Uterus (tissue), 3 donors: ENCODE measurements at regions not wholly inside any gene's neighbourhood (a gene's known extent, or its start where the extent isn't known, plus 50 kb on each side); places are given as distances from the start of the nearest gene placed in this dataset.

Experiments used
- DNase-seq, 2 donors: peaks; one replicate each; pipeline ENCODE4 v3.0.0-alpha.2; 2019 to 2020
- H3K27ac ChIP-seq, 2 donors: fragments of 200-600 bp; sonication (generic); 1 replicate in 1 of 2; 2 replicates in 1 of 2; pipeline ENCODE4 v1.5.1; 2016 to 2018
- H3K27me3 ChIP-seq, 2 donors: fragments of 200-600 bp; sonication (generic); one replicate each; pipeline ENCODE4 v1.5.1; 2018 to 2019; ENCODE audit warnings: control low read depth in 1 of 2
- H3K36me3 ChIP-seq, 2 donors: fragments of 200-600 bp; sonication (generic); one replicate each; pipeline ENCODE4 v1.5.1; 2019; ENCODE audit warnings: control low read depth in 1 of 2
- H3K4me1 ChIP-seq, 2 donors: fragments of 200-600 bp; sonication (generic); one replicate each; pipeline ENCODE4 v1.5.1; 2018 to 2019; ENCODE audit warnings: control low read depth in 1 of 2
- H3K4me3 ChIP-seq, 2 donors: fragments of 200-600 bp; sonication (generic); 1 replicate in 1 of 2; 2 replicates in 1 of 2; pipeline ENCODE4 v1.5.1; 2018 to 2019; ENCODE audit warnings: mild to moderate bottlenecking in 1 of 2
- H3K9me3 ChIP-seq, 2 donors: fragments of 200-600 bp; sonication (generic); one replicate each; pipeline ENCODE4 v1.5.1; 2019; ENCODE audit warnings: control low read depth in 1 of 2
- CTCF ChIP-seq, 4 experiments: fragments of 200-600 bp in 2 of 4; fragments of 450-650 bp in 2 of 4; sonication (generic) in 2 of 4; IDR thresholded peaks; one replicate each; pipeline ENCODE4 v1.5.1; 2016 to 2019; ENCODE audit warnings: antibody characterized with exemption in 4 of 4, mild to moderate bottlenecking in 2 of 4, moderate library complexity in 1 of 4
- POLR2A ChIP-seq, 2 donors: fragments of 450-650 bp; IDR thresholded peaks; one replicate each; pipeline ENCODE4 v1.6.1; 2016; ENCODE audit warnings: antibody characterized with exemption in 2 of 2, mild to moderate bottlenecking in 1 of 2, moderate library complexity in 1 of 2
- intact Hi-C: fragments of 100-400 bp; cut with DNase I; formaldehyde crosslinking; loops from one replicate; pipeline ENCODE4 v1.15.1; 2023; ENCODE audit warnings: low total_unique reads
- donor health status: DM: yes; HTN: yes; CAD: no.

GRCh38 chr13:87453244-87453643 lies 217.9 kb upstream of the SLITRK5 start:
- DNase-seq, result no peak
- Histone ChIP-seq H3K27me3 (no peaks in the 10 kb centered on the region), H3K4me3 (no peak overlapping the region), H3K4me1 (no peaks in the 10 kb centered on the region), H3K9me3 (no peaks in the 10 kb centered on the region), H3K36me3 (no peaks in the 10 kb centered on the region), H3K27ac (no peak overlapping the region)
- intact Hi-C loops, result no loop called here
- no peak for TF ChIP-seq CTCF (IDR thresholded peaks at IDR 0.05)
- no peak for TF ChIP-seq POLR2A (IDR thresholded peaks at IDR 0.05)

GRCh38 chr13:87459419-87459818 lies 211.8 kb upstream of the SLITRK5 start:
- Histone ChIP-seq H3K4me3 (no peak overlapping the region), H3K4me1 (no peaks in the 10 kb centered on the region), H3K27ac (no peak overlapping the region), H3K36me3 (no peaks in the 10 kb centered on the region), H3K9me3 (no peaks in the 10 kb centered on the region), H3K27me3 (no peaks in the 10 kb centered on the region)
- DNase-seq, result no peak
- TF ChIP-seq POLR2A (IDR thresholded peaks at IDR 0.05) (no peak), CTCF (IDR thresholded peaks at IDR 0.05) (no peak)
- intact Hi-C loops, result no loop called here

- DNase-seq, result no peak
- Histone ChIP-seq H3K36me3 (no peaks in the 10 kb centered on the region), H3K4me1 (no peaks in the 10 kb centered on the region), H3K27me3 (no peaks in the 10 kb centered on the region), H3K27ac (no peak overlapping the region), H3K4me3 (no peak overlapping the region), H3K9me3 (no peaks in the 10 kb centered on the region)
- intact Hi-C loops, result no loop called here
- TF ChIP-seq CTCF (IDR thresholded peaks at IDR 0.05), result no peak
- TF ChIP-seq POLR2A (IDR thresholded peaks at IDR 0.05), result no peak
Measured at GRCh38 chr13:87497426-87497825, 173.7 kb upstream of the SLITRK5 start.

- TF ChIP-seq CTCF (IDR thresholded peaks at IDR 0.05), result no peak
- no peaks in the 10 kb centered on the region for H3K4me1 ChIP-seq
- no peaks in the 10 kb centered on the region for H3K27me3 ChIP-seq
- intact Hi-C loops, result no loop called here
- no peak overlapping the region for H3K27ac ChIP-seq
- H3K9me3 ChIP-seq, result no peaks in the 10 kb centered on the region
- no peak for DNase-seq
- H3K36me3 ChIP-seq, result no peaks in the 10 kb centered on the region
- no peak overlapping the region for H3K4me3 ChIP-seq
Measured at GRCh38 chr13:87498681-87499080, 172.5 kb upstream of the SLITRK5 start.

GRCh38 chr13:87524775-87525174 lies 146.4 kb upstream of the SLITRK5 start:
- Histone ChIP-seq H3K4me1 (no peaks in the 10 kb centered on the region), H3K36me3 (no peaks in the 10 kb centered on the region), H3K27me3 (no peaks in the 10 kb centered on the region), H3K27ac (no peak overlapping the region), H3K4me3 (no peak overlapping the region), H3K9me3 (no peaks in the 10 kb centered on the region)
- no peak for DNase-seq
- no peak for TF ChIP-seq CTCF (IDR thresholded peaks at IDR 0.05)
- no peak for TF ChIP-seq POLR2A (IDR thresholded peaks at IDR 0.05)
- intact Hi-C loops, result no loop called here
